Parathyroid adenoma (tissue), 2 donors: ENCODE measurements at regions not wholly inside any gene's neighbourhood (a gene's known extent, or its start where the extent isn't known, plus 50 kb on each side); places are given as distances from the start of the nearest gene placed in this dataset.
"Not testable (repeated sequence)": the region's sequence is repeated elsewhere in the genome, so short reads cannot be mapped to it uniquely, and the experiment has no call there.

Experiments used
- H2AFZ ChIP-seq: fragments of 300-600 bp; sonication (generic); one replicate; pipeline ENCODE4 v1.7.0; 2017; ENCODE audit warnings: antibody characterized with exemption, mild to moderate bottlenecking
- H3K27ac ChIP-seq: fragments of 300-600 bp; sonication (generic); one replicate; pipeline ENCODE4 v1.7.0; 2017
- H3K27me3 ChIP-seq: fragments of 300-600 bp; sonication (generic); one replicate; pipeline ENCODE4 v1.7.0; 2017; ENCODE audit warnings: low read length; ENCODE audit not compliant: control insufficient read depth, insufficient read depth
- H3K36me3 ChIP-seq: fragments of 300-600 bp; sonication (generic); one replicate; pipeline ENCODE4 v1.7.0; 2017; ENCODE audit warnings: low read length; ENCODE audit not compliant: control insufficient read depth, insufficient read depth
- H3K4me1 ChIP-seq: fragments of 300-600 bp; sonication (generic); one replicate; pipeline ENCODE4 v1.7.0; 2017; ENCODE audit warnings: control low read depth
- H3K4me2 ChIP-seq: fragments of 300-600 bp; sonication (generic); one replicate; pipeline ENCODE4 v1.7.0; 2017; ENCODE audit warnings: low read length
- H3K4me3 ChIP-seq: fragments of 300-600 bp; sonication (generic); one replicate; pipeline ENCODE4 v1.7.0; 2017; ENCODE audit warnings: low read depth, low read length
- H3K79me2 ChIP-seq: fragments of 300-600 bp; sonication (generic); one replicate; pipeline ENCODE4 v1.7.0; 2017; ENCODE audit warnings: control low read depth
- H3K9ac ChIP-seq: fragments of 300-600 bp; sonication (generic); one replicate; pipeline ENCODE4 v1.7.0; 2017; ENCODE audit warnings: mild to moderate bottlenecking
- H3K9me3 ChIP-seq: fragments of 300-600 bp; sonication (generic); one replicate; pipeline ENCODE4 v1.7.0; 2017; ENCODE audit warnings: low read length; ENCODE audit not compliant: control insufficient read depth
- CTCF ChIP-seq: fragments of 300-600 bp; sonication (generic); IDR thresholded peaks from one replicate; pipeline ENCODE4 v1.7.0; 2017; ENCODE audit warnings: antibody characterized with exemption, mild to moderate bottlenecking
- donor health status: primary hyperparathyroidism.

GRCh38 chr3:3302964-3303363 lies 123.5 kb upstream of the CRBN start:
- Histone ChIP-seq H3K79me2 (no peaks in the 10 kb centered on the region), H3K9ac (no peak overlapping the region), H2AFZ (no peak overlapping the region), H3K4me3 (no peak overlapping the region), H3K27me3 (no peaks in the 10 kb centered on the region), H3K36me3 (no peaks in the 10 kb centered on the region), H3K9me3 (no peaks in the 10 kb centered on the region), H3K27ac (no peak overlapping the region), H3K4me2 (no peak overlapping the region), H3K4me1 (no peaks in the 10 kb centered on the region)
- no peak for TF ChIP-seq CTCF

GRCh38 chr3:3301476-3301875 lies 122.0 kb upstream of the CRBN start:
- Histone ChIP-seq H3K4me2 (no peak overlapping the region), H3K36me3 (no peaks in the 10 kb centered on the region), H3K27me3 (no peaks in the 10 kb centered on the region), H2AFZ (no peak overlapping the region), H3K27ac (no peak overlapping the region), H3K4me3 (no peak overlapping the region), H3K9ac (no peak overlapping the region), H3K79me2 (no peaks in the 10 kb centered on the region), H3K9me3 (no peaks in the 10 kb centered on the region), H3K4me1 (no peaks in the 10 kb centered on the region)
- TF ChIP-seq CTCF: no peak

GRCh38 chr3:3296979-3297381 lies 117.5 kb upstream of the CRBN start:
- H3K36me3 ChIP-seq: no peaks in the 10 kb centered on the region
- no peak overlapping the region for H3K4me3 ChIP-seq
- H3K9me3 ChIP-seq: no peaks in the 10 kb centered on the region
- no peak overlapping the region for H3K27ac ChIP-seq
- no peaks in the 10 kb centered on the region for H3K27me3 ChIP-seq
- TF ChIP-seq CTCF: no peak
- no peak overlapping the region for H2AFZ ChIP-seq
- no peak overlapping the region for H3K9ac ChIP-seq
- H3K79me2 ChIP-seq: no peaks in the 10 kb centered on the region
- no peak overlapping the region for H3K4me2 ChIP-seq
- H3K4me1 ChIP-seq: no peaks in the 10 kb centered on the region

- no peak for TF ChIP-seq CTCF
- no peaks in the 10 kb centered on the region for H3K4me1 ChIP-seq
- no peak overlapping the region for H3K27ac ChIP-seq
- no peak overlapping the region for H3K4me2 ChIP-seq
- no peak overlapping the region for H3K4me3 ChIP-seq
- H3K9ac ChIP-seq: no peak overlapping the region
- no peak overlapping the region for H2AFZ ChIP-seq
- no peaks in the 10 kb centered on the region for H3K36me3 ChIP-seq
- no peaks in the 10 kb centered on the region for H3K27me3 ChIP-seq
- H3K79me2 ChIP-seq: no peaks in the 10 kb centered on the region
- H3K9me3 ChIP-seq: no peaks in the 10 kb centered on the region
These were observed 116.1 kb upstream of the CRBN start for GRCh38 chr3:3295586-3295985.

GRCh38 chr3:3291756-3292283 lies 112.3 kb upstream of the CRBN start:
- H2AFZ ChIP-seq, H3K9ac ChIP-seq, H3K27me3 ChIP-seq, H3K36me3 ChIP-seq, H3K79me2 ChIP-seq, H3K27ac ChIP-seq, H3K4me2 ChIP-seq, H3K9me3 ChIP-seq, H3K4me3 ChIP-seq, H3K4me1 ChIP-seq: not testable (repeated sequence)
